Renal cortical epithelial cell (primary cell): ENCODE measurements at regions not wholly inside any gene's neighbourhood (a gene's known extent, or its start where the extent isn't known, plus 50 kb on each side); places are given as distances from the start of the nearest gene placed in this dataset.
"Not testable (repeated sequence)": the region's sequence is repeated elsewhere in the genome, so short reads cannot be mapped to it uniquely, and the experiment has no call there.

ENCODE experiments used
- DNase-seq: peaks from one replicate; pipeline ENCODE4 v3.0.0-alpha.2; 2011; ENCODE audit warnings: low read depth

DNA sequence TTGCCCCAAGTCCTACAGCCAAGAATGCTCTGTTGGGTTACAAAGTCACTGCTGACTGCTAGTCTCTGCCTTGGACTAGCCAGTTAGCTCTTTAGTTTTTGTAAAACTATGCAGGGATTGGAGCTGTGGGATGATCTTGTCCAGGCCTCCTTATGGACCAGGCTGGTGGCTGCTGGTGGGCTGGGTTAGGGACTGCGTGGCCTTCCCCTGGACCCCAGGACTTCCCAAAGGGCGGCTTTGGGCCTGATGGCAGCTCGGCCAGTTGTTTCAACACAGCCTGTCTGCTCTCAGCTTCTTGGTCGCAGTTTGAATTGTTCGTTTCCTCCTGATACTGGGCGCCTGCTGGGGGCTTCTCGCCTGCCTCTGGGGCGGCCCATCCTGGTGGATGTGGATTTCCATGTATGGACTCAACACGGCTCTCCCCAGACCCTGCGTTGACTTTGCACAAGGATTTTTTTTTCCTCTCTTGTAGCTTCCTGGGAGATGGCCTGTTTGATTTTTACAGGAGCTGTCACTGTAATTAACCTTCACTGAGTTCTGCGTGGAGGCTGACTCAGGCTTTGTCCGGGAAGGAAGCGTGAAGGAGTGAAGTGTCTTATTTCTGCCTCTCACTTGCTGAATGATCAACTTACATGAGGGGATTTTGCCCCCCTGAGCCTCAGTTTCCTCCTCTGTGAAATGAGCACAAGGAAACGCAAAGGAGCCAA, 91.9 kb upstream of the NEURL1B start:
- no peak for DNase-seq

DNA sequence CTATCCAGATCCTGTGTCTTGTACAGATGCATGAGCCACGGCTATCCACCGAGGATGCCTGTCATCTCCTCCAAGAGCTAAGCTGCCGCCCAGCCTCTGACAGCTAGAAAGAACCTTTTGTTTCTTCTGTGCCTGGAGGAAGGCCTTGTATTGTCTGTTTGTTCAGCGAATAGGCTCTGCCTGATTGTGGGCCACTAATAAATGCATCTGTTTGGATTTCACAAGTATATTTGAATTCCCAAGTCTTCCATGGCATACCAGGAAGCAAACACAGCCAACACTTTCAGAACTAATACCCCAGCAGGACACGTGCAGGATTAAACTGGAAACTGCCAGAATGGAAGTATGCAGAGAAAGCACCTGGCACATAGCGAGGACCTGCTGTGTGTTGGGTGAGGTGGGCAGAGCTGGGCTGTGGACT, 92.7 kb upstream of the NEURL1B start:
- DNase-seq: no peak

DNA sequence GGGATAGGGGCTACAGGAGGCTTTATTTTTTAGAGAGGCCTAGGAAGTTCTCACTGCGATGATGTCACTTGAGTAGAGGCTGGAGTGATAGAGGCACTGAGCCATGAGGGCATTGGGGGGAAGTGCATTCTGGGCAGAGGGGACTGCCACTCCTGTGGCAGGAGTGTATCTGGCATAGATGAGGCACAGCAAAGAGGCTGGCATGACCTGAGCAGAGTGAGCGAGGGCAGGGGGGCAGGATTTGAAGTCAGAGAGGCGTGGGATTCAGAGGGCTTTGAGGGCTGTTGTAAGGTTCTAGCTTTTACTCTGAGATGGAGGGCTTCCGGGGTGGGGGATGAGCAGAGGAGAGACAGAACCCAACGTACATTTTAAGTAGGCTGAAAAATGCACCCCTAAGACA, 91.9 kb upstream of the SH3PXD2B start:
- DNase-seq: no peak

DNA sequence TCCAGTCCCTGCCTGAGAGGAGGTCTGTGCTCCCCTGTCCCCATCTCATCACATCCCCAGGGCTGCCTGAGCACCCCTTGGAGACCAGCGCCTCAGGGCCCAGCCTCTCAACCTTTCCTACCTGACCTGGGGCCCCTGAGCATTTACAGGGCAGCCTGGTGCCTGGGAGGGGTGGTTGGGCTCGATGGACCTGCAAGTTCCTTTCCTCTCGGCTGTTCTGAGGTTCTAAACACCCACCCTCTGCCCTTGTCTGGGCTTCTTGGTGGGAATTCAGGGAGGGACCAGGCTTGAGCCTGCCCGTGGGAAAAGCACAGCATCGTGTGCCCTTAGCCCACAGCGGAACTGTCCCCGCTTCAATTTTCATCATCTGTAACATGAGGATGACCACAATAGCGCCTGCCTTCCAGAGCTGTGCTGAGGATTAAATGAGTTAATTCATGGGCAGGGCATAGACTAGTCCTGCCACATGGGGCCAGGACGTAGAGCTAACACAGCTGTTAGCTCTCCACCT, 91.0 kb upstream of the SH3PXD2B start:
- no peak for DNase-seq

DNA sequence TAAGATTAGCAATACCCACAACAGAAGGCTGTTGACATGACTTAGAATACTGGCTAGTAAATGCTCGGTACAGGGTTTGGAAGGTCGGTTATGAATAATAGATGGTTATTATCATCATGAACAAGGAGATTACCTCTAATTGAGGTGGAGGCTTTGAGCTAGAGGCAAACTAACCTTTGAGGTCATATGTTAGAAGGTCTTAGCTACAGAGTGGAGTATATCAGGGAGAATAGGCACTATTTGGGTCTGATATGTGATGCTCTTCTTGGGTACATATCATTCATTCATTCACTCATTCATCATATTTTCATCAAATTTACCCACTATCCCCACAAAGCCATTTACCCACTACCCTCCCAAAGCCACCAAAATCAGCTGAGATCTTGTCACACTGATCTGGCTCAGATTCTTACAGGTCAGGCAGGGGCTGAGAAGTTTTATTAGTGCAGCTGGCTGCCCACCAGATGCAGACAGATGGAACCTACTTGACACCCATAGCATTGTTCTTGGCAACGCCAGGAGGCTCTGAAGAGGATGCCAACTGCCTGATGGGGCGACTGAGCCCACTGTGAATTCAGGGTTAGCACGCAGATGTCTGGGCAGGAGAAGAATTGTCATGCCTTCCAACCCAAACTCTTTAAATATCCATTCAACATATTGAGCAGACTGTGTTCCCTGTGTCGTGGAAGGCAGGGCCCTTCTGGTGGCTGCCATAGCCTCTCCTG, 90.2 kb upstream of the SH3PXD2B start:
- DNase-seq: no peak

DNA sequence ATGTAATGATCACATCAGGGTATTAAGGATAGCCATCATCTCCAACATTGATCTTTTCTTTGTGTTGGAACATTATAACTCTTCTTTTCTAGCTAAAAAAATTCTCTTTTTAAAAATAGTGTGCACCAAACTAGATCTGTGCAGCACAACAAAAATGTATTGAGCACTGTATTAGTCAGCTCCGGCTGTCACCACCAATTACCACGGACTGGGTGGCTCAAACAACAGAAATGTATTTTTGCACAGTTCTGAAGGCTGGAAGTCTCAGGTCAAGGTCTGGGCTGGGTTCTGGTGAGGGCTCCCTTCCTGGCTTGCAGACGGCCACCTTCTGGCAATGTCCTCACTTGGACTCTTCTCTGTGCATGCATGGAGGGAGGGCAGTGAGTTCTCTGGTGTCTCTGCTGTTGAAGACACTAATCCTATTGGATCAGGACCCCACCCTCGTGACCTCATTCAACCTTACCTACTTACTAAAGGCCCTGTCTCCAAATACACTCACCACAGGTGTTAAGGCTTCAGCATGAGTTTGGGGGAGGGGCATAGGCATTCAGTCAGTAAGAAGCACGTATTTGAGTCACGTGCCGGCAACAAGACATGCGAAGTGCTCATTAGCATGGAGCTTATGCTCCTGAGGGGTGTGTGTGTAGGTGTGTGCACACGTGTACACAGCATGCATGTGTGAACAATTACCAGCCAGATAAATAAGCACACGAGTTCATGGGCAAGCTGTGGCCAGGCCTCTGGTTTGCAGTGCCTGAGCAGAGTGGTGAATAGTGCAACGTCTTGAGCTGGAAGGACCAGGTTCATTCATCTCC, 89.4 kb upstream of the SH3PXD2B start:
- no peak for DNase-seq

DNA sequence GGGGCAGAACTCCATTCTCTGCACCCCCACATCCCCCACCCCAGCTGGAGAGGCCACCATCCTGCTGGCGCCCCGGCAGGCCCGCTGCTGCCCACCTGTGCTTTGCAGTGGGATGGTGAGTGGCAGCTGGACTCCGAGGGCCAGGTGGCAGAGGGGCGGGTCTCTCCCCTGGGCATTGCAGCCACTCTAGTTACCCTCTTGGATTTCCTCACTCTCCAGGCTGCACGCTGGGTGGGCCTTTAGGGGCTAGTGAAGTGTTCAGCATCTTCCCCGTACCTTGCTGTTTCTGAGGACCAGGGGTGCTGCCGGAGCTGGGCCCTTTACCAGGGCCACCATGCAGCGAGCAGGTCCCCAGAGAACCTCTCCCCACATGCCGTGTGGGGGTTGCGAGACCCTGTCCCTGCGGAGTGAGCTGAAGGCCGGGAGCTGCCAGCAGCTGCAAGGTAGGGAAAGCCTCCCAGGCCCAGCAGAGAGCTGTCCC, 88.4 kb upstream of the SH3PXD2B start:
- no peak for DNase-seq

DNA sequence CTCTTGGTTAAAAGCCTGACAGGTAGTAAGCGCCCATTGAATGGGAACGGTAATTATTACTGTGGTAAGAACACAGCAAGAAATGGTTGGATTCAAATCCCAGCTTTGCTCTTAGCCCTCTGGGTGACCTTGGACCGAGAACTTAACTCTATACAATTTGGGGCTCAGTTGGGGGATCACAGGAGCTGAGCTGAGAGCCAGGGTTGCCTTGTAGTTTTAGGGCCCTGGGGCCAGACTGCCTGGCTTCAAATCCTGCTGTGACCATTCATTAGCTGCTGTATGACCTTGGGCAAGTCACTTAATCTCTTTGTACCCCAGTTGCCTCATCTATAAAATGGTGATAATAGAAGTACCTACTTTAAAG, 87.4 kb upstream of the SH3PXD2B start:
- no peak for DNase-seq

DNA sequence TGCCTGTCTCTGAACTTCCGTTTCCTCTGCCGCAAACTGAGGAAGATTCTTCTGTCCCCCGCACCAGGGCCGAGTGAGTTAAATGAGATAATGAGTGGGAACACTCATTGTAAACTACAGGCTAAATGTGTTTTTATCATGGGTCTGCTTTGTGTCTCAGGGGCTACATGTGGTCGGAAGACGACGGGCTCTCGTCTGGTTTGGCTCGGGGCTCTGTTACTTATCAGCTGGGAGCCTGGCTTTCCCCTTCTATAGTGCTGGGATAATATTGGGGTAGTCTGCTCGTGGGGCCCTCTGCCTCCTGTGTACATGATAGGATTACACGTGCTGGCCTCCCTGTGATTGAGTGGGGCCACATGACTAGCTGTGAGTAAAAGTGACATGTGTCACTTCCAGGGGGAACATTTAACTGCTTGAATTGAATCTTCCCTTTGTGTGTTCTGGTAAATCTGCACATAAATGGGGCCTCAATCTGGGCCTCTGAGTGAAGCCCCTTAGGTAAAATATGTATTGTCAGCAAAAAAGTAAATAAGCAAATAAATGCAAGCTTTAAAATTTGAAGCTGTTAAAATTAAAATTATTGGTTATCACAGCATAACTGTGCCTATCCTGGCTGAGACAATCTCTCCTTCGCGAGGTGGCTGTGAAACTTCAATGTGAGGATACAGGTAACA, 86.9 kb upstream of the SH3PXD2B start:
- DNase-seq: no peak

DNA sequence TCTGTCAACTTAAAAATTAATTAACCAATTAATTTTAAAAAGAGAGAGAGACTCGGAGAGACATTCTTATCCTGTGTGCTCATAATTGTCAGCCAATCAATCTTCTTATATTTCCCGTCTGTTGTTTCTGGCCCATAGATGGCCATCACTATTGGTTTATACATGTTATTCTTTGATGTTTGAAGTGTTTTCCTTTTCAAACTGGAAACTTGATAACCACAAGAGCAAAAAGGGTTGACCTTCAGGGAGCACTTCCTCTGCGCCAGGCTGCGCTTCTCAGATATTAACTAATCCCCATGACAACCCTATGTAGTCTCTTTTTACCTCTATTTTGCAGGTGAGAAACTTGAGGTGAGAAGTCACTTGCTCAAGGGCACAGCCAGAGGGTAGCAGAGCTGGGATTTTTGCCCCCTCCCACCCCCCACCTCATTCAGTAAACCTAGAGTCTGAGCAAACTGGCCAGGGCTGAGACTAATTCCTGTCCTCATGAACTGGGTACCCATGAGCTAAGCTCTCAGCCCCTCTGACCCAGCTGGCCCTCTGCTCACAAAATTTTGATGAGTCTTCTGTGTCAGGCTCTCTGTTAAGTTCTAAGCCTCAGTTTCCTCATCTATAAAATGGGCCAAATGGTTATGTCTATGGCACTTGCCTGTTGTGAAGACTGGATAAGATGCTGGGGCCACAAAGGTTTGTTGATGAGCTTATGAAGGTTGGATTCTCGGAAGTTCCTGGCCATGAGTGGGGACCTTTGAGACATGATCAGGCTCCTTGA, 86.0 kb upstream of the SH3PXD2B start:
- DNase-seq: no peak

DNA sequence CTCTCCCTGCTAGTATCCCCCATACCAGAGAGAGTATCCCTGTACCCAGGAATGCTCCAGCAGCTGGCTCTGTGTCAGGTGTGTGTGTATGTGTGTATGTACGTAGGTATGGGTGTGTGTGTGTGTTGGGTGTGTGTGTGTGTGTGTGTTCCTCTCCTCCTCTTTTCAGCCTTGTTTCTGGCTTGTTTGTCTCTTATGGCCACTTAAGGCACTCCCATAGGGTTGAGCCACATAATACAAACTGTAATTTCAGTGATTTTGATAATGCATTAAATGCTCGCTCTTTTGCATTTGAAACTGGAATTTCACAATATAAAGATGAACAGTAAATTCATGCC, 80.8 kb upstream of the SH3PXD2B start:
- DNase-seq: no peak

DNA sequence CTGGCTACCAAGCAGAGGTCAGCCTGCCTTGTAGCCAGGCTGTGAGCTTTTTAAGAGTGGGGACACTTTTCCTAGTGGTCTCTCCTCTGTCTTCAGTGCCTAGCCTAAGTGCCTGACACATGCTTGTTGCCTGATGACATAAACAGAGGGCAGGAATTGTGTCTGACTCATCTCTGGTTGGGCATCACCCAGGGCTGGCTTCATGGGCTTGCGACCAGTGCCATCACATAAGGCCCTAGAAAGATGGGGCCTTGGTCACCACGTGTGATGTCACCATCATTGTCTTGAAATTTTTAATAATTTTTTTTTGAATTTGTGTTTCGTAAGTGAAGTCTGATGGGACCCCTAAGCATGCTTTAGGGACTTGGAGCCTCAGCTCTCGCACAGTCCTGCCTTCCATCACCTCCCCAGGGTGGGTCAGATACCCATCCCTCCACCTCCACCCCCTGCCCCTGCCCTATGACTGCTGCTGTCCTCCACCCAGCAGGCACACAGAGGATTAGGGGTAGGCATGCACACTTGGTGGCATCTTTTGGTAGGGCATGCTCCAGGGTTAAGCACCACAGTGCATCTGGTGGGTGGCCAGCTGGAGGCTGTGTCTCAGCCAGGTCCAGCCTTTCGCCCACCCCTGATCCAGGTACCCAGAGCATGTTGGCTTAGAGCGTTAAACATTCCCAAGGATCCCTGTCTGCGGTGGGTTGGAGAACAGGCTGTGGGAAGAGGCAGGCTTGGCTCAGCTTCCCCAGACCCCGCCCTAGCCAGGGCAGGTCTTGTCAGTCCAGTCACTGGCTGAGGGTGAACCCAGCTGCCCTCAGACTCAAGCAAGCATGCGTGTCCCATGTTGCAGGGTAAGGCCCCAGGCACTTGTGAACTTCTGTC, 80.1 kb upstream of the SH3PXD2B start:
- no peak for DNase-seq

DNA sequence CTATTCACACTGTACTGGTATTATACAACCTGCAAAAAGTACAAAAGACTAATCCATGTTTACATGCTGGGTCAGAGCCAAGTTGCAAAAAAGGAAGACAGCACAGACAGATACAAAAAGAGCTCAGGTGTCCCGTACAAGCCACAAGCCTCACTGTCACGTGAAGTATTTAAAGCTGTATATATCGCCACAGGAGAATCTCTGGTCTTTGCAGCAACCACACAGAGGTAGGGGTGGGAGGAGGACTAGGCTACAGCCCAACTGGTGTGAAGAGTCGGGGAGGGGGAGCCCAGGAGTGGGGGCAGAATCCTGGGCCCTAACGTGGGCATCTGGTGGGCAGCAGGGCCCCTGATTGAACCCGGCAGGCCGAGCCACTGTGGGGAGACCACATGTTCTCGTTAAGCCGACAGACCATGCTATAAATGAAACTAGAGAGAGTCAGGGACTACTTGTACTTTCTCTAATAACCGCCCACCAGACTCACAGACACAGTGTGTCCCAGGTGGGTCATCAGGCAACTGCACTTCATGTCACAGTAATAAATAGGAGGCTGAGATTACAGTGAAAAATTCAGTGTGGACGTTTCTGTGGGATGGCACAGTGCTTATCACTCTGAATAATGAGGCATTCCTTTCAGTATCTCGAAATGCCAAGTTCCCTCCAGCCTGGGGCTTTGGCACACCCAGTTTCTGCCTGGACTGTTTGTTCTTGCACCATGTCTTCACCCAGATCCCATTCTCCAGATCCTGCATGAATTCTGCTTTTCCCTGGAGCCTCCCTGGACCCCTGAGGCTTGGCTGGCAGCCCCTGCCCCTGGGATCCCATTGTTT, 79.3 kb upstream of the SH3PXD2B start:
- no peak for DNase-seq

DNA sequence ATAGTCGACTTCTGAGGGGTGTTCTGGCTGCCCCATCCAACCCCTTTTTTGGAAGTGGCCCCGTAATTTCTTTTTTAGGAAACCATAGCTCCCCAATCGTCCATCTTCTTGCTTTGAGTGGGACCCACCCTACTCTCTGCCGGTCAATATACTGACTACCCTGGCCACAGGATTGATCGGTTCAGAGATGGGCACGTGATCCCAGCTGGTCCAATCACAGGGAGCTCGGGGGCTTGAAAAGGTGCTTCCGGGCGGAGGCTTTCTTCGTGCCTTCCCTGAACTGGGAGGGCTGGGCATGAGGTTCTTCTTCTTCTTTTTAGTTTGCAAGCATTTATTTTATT, 78.7 kb upstream of the SH3PXD2B start:
- no peak for DNase-seq

DNA sequence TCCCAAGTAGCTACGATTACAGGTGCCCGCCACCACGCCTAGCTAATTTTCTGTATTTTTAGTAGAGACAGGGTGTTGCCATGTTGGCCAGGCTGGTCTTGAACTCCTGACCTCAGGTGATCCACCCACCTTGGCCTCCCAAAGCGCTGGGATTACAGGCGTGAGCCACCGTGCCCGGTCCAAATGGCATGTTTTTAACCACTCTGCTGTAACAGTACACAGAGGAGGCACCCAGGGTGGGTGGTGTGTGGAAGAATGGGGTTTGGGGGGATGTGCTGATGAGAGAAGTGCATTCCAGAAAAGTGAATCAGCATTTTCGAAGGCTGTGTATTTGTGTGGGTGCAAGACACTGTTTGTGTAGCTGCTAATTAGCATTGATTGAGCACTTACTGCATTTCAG, 78.1 kb upstream of the SH3PXD2B start:
- DNase-seq: not testable (repeated sequence)

DNA sequence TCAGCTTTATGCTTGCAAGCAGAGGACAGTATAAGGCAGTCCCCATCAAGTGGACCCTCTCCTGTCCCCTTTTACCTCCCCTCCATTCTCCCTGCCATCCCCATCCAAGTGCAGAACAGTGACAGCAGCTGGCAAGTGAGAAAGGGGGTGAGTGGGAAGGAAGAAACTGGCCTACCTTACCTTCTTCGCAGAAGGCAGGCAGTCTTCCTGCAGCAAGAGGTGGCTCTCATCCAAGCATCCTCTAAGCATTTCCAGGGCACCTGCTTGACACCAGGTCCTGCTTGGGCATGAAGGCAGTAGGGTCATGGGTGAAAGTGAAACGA, 77.3 kb upstream of the SH3PXD2B start:
- no peak for DNase-seq

DNA sequence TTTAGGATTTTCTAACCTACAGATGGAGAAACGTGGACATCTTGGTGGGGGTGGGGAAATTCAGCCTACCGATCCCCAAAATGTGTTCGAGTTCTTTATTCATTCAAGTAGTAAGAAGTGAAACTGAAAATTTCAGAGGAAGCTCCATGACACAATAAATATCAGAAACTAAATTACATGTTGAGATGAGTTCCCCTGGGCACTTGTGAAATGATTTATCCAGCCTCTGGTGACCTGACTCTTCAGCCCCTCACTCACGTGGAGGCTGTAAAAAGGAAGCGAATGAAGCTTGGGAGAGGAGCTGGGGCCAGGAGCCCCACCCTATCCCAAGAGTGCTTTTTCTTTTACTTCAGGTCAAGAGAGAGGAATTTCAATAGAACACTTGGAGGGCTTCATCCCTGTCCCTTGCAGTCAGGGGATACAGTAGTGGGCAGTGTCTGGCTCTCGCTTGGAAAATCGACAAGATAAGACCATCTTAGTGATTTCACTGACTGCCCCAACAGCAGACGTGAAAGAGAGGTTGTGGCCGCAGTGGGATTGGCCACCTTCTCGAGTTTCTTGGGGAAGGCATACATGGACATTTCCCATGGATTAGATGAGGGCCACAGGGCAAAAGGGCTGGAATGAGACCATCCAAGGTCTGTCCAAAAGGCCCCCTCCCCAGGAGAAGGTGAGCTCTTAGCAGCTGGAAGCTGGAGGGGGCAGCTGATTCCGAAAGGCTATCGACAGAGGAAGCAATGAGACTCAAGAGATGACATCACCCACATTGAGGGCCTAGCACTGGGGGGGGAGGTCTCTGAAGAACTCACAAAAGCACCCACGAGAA, 76.8 kb upstream of the SH3PXD2B start:
- DNase-seq: no peak

DNA sequence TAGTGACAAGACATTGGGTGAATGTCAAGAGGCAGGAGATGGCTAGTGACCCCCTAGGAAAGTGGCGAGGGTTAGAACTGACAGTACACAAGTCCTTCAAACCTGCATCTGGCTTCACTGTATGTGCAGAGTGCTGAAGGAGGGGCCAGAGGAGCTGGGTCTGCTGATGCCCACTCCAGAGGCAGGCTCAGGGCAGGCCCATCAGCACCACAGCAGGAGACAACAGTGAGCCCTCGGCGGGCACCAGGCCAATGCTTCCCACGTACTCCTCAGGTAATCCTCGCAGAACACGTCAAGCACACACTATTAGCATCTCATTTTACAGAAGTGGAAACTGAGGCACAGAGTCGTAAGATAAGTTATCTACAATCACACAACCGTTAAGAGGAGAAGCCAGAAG, 76.1 kb upstream of the SH3PXD2B start:
- DNase-seq: no peak

DNA sequence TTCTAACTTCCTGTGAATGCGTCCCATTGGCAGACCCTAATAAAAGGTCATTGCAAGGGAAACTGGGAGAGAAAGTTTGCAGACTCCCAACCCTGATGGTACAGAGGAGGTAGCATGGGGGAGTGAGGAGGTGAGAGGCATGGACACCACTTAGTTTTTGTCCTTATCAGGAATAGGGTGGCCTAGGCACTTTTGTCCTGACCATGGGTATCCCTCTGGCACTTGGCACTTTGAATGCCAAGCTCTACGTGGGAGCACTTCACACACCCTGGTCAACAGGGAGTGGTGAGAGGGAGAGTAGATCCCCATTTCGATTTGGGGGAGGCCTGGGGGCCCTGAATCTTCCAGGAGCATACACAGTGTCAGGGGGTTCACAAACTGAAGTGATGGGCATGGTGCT, 75.6 kb upstream of the SH3PXD2B start:
- DNase-seq: no peak
